Subcutaneous abdominal adipose tissue (tissue), 5 donors: ENCODE measurements at regions not wholly inside any gene's neighbourhood (a gene's known extent, or its start where the extent isn't known, plus 50 kb on each side); places are given as distances from the start of the nearest gene placed in this dataset.
"Not testable (repeated sequence)": the region's sequence is repeated elsewhere in the genome, so short reads cannot be mapped to it uniquely, and the experiment has no call there.

Experiments
- H3K27ac ChIP-seq: one replicate; pipeline ENCODE4 v1.7.0; 2013; ENCODE audit warnings: low read depth, mild to moderate bottlenecking, inconsistent platforms, low read length, moderate library complexity
- H3K27me3 ChIP-seq, 5 donors: one replicate each; pipeline ENCODE4 v1.7.0; 2013; ENCODE audit warnings: low read length in 5 of 5, inconsistent platforms in 1 of 5; ENCODE audit not compliant: control insufficient read depth in 5 of 5, insufficient read depth in 4 of 5
- H3K36me3 ChIP-seq, 5 donors: one replicate each; pipeline ENCODE4 v1.7.0; 2013; ENCODE audit warnings: low read length in 5 of 5; ENCODE audit not compliant: control insufficient read depth in 5 of 5, insufficient read depth in 5 of 5
- H3K4me1 ChIP-seq, 5 donors: one replicate each; pipeline ENCODE4 v1.7.0; 2013; ENCODE audit warnings: low read length in 5 of 5, mild to moderate bottlenecking in 3 of 5, moderate library complexity in 1 of 5; ENCODE audit not compliant: control insufficient read depth in 5 of 5, insufficient read depth in 5 of 5
- H3K4me3 ChIP-seq, 5 donors: one replicate each; pipeline ENCODE4 v1.7.0; 2013; ENCODE audit warnings: low read length in 5 of 5, low read depth in 1 of 5
- H3K9ac ChIP-seq, 5 donors: one replicate each; pipeline ENCODE4 v1.7.0; 2013; ENCODE audit warnings: low read length in 5 of 5, mild to moderate bottlenecking in 4 of 5, moderate library complexity in 3 of 5
- H3K9me3 ChIP-seq, 5 donors: one replicate each; pipeline ENCODE4 v1.7.0; 2013; ENCODE audit warnings: low read length in 5 of 5; ENCODE audit not compliant: control insufficient read depth in 5 of 5
- donor health status: healthy.
- donor health status: healthy.
- donor health status: healthy.
- donor health status: healthy.
- donor health status: healthy.

- H3K36me3 ChIP-seq, H3K27ac ChIP-seq, H3K9ac ChIP-seq, H3K27me3 ChIP-seq, H3K4me1 ChIP-seq, H3K4me3 ChIP-seq: not testable (repeated sequence)
- peaks cover 0 to 12% (median 8%) of the 10 kb centered on the region in 5 donors for H3K9me3 ChIP-seq
These were observed 745.4 kb downstream of the GRXCR1 start for GRCh38 chr4:43637893-43638292.

- Histone ChIP-seq H3K27ac (no peak overlapping the region), H3K27me3 (no peaks in the 10 kb centered on the region), H3K36me3 (no peaks in the 10 kb centered on the region), H3K4me1 (no peaks in the 10 kb centered on the region), H3K4me3 (no peak overlapping the region), H3K9me3 (peaks cover 0 to 5% (median 0%) of the 10 kb centered on the region in 5 donors), H3K9ac (no peak overlapping the region)
These were observed 759.5 kb downstream of the GRXCR1 start for GRCh38 chr4:43651991-43652390.

- not testable (repeated sequence) for H3K9ac ChIP-seq, H3K27me3 ChIP-seq, H3K36me3 ChIP-seq, H3K9me3 ChIP-seq, H3K27ac ChIP-seq, H3K4me3 ChIP-seq, H3K4me1 ChIP-seq
These were observed 767.0 kb downstream of the GRXCR1 start for GRCh38 chr4:43659547-43659946.

- H3K36me3 ChIP-seq, H3K27me3 ChIP-seq, H3K9ac ChIP-seq, H3K4me3 ChIP-seq, H3K4me1 ChIP-seq, H3K27ac ChIP-seq: not testable (repeated sequence)
- peaks cover 0 to 15% (median 7%) of the 10 kb centered on the region in 5 donors for H3K9me3 ChIP-seq
These were observed 776.2 kb downstream of the KCTD8 start for GRCh38 chr4:43672265-43672885.

GRCh38 chr4:43680421-43680820 lies 768.2 kb downstream of the KCTD8 start:
- Histone ChIP-seq H3K27me3 (no peaks in the 10 kb centered on the region), H3K9me3 (no peaks in the 10 kb centered on the region), H3K4me3 (no peak overlapping the region), H3K36me3 (no peaks in the 10 kb centered on the region), H3K27ac (no peak overlapping the region), H3K9ac (no peak overlapping the region), H3K4me1 (no peaks in the 10 kb centered on the region)

- Histone ChIP-seq H3K9ac (no peak overlapping the region), H3K27me3 (no peaks in the 10 kb centered on the region), H3K4me1 (no peaks in the 10 kb centered on the region), H3K9me3 (no peaks in the 10 kb centered on the region), H3K4me3 (no peak overlapping the region), H3K36me3 (no peaks in the 10 kb centered on the region), H3K27ac (no peak overlapping the region)
These were observed 766.1 kb downstream of the KCTD8 start for GRCh38 chr4:43682551-43682950.

GRCh38 chr4:43690116-43690515 lies 758.5 kb downstream of the KCTD8 start:
- H3K36me3 ChIP-seq = no peaks in the 10 kb centered on the region
- no peaks in the 10 kb centered on the region for H3K9me3 ChIP-seq
- no peaks in the 10 kb centered on the region for H3K27me3 ChIP-seq
- no peaks in the 10 kb centered on the region for H3K4me1 ChIP-seq
- no peak overlapping the region for H3K4me3 ChIP-seq
- H3K27ac ChIP-seq = no peak overlapping the region
- H3K9ac ChIP-seq = no peak overlapping the region

GRCh38 chr4:43693876-43694275 lies 754.7 kb downstream of the KCTD8 start:
- Histone ChIP-seq H3K4me1 (no peaks in the 10 kb centered on the region), H3K4me3 (no peak overlapping the region), H3K27ac (no peak overlapping the region), H3K27me3 (no peaks in the 10 kb centered on the region), H3K9ac (no peak overlapping the region), H3K36me3 (no peaks in the 10 kb centered on the region), H3K9me3 (peaks cover 0 to 3% (median 0%) of the 10 kb centered on the region in 5 donors)

- H3K36me3 ChIP-seq = no peaks in the 10 kb centered on the region
- no peak overlapping the region for H3K27ac ChIP-seq
- no peaks in the 10 kb centered on the region for H3K4me1 ChIP-seq
- H3K9me3 ChIP-seq = peaks cover 0 to 6% (median 3%) of the 10 kb centered on the region in 5 donors
- H3K9ac ChIP-seq = no peak overlapping the region
- no peaks in the 10 kb centered on the region for H3K27me3 ChIP-seq
- no peak overlapping the region for H3K4me3 ChIP-seq
These were observed 739.2 kb downstream of the KCTD8 start for GRCh38 chr4:43709443-43709842.

GRCh38 chr4:43716721-43717395 lies 731.8 kb downstream of the KCTD8 start:
- Histone ChIP-seq H3K27me3 (no peaks in the 10 kb centered on the region), H3K36me3 (no peaks in the 10 kb centered on the region), H3K9ac (no peak overlapping the region), H3K27ac (no peak overlapping the region), H3K9me3 (no peaks in the 10 kb centered on the region), H3K4me3 (no peak overlapping the region), H3K4me1 (no peaks in the 10 kb centered on the region)
